ENCODE measurements at regions not wholly inside any gene's neighbourhood (a gene's known extent, or its start where the extent isn't known, plus 50 kb on each side); places are given as distances from the start of the nearest gene placed in this dataset.
"Not testable (repeated sequence)": the region's sequence is repeated elsewhere in the genome, so short reads cannot be mapped to it uniquely, and the experiment has no call there.

- ChIA-PET CTCF (no interaction called here), POLR2A (no interaction called here)
- no peak for DNase-seq (ENCODE audit: extremely low spot score)
- no peak for TF ChIP-seq FOXA1 (IDR thresholded peaks at IDR 0.05)
- TF ChIP-seq BHLHE40 (IDR thresholded peaks at IDR 0.05; ENCODE audit: borderline replicate concordance): no peak
- TF ChIP-seq, protein P1, sequence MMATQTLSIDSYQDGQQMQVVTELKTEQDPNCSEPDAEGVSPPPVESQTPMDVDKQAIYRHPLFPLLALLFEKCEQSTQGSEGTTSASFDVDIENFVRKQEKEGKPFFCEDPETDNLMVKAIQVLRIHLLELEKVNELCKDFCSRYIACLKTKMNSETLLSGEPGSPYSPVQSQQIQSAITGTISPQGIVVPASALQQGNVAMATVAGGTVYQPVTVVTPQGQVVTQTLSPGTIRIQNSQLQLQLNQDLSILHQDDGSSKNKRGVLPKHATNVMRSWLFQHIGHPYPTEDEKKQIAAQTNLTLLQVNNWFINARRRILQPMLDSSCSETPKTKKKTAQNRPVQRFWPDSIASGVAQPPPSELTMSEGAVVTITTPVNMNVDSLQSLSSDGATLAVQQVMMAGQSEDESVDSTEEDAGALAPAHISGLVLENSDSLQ (IDR thresholded peaks at IDR 0.05): no peak
- TF ChIP-seq CTBP1 (IDR thresholded peaks at IDR 0.05; ENCODE audit: borderline replicate concordance): no peak
- TF ChIP-seq ELF4 (IDR thresholded peaks at IDR 0.05): no peak
- no peak for TF ChIP-seq TARDBP (IDR thresholded peaks at IDR 0.05)
- no peak for TF ChIP-seq SP1 (IDR thresholded peaks at IDR 0.05)
- no peak for TF ChIP-seq LEF1 (IDR thresholded peaks at IDR 0.05; ENCODE audit: borderline replicate concordance)
- TF ChIP-seq NFRKB (IDR thresholded peaks at IDR 0.05): no peak
- no peak for TF ChIP-seq FOXK2 (IDR thresholded peaks at IDR 0.05)
- TF ChIP-seq L3MBTL2 (conservative IDR thresholded peaks at IDR 0.05): no peak
- TF ChIP-seq SUZ12 (IDR thresholded peaks at IDR 0.05): no peak
- no peak for TF ChIP-seq ZNF384 (IDR thresholded peaks at IDR 0.05)
- no peak for TF ChIP-seq HDGF (IDR thresholded peaks at IDR 0.05; ENCODE audit: borderline replicate concordance)
- no peak for TF ChIP-seq FOXM1 (IDR thresholded peaks at IDR 0.05; ENCODE audit: borderline replicate concordance)
- no peak for TF ChIP-seq ARNT (IDR thresholded peaks at IDR 0.05)
These were observed 855.9 kb upstream of the MANEA start for GRCh38 chr6:94721459-94721858.

DNA sequence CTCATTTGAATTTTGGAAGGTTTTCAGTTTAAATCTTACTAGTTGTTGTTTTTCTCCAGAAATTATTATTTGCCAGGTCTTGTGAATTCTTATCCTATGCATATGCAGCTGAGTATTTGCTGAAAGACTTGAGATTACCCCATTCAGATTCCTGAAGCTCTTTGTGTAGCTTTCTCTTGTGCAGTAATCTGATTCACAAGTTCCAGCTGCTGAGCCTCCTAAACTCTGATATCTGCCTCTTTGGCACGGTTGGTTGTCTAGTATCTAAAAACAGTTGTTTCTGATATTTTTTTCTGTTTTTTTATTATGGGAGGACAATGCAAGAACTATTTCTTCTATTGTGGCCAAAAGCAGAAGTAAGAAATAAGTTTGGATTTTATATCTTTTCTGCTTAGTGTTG is 863.9 kb upstream of the MANEA start:
- TF ChIP-seq FOXA1 (IDR thresholded peaks at IDR 0.05): no peak
- no peak for TF ChIP-seq ELF4 (IDR thresholded peaks at IDR 0.05)
- TF ChIP-seq ARNT (IDR thresholded peaks at IDR 0.05): no peak
- TF ChIP-seq FOXM1 (IDR thresholded peaks at IDR 0.05; ENCODE audit: borderline replicate concordance): no peak
- POLR2A ChIA-PET: no interaction called here
- DNase-seq (ENCODE audit: extremely low spot score): no peak
- CTCF ChIA-PET: no interaction called here

DNA sequence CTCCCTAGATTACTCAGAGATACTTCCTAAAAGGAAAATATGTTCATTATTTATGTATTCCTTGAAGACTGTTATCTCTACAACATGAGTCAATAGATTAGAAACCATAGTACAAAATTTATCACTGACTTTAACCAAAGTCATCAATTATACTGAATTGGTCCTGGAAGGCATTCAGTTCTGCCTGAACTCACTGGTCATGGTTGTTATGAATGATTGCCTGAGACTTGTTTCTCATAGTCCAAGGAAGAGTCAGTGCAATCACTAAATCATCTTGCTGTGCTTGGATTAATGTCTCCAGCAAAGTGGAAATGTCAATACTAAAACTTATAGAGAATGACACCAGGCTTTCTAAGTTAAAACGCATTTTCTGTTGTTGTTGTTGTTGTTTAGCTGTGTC is 878.6 kb upstream of the MANEA start:
- TF ChIP-seq SUZ12 (IDR thresholded peaks at IDR 0.05): no peak
- no peak for TF ChIP-seq L3MBTL2 (conservative IDR thresholded peaks at IDR 0.05)
- TF ChIP-seq LEF1 (IDR thresholded peaks at IDR 0.05; ENCODE audit: borderline replicate concordance): no peak
- TF ChIP-seq NFRKB (IDR thresholded peaks at IDR 0.05): no peak
- no peak for TF ChIP-seq CTBP1 (IDR thresholded peaks at IDR 0.05; ENCODE audit: borderline replicate concordance)
- no peak for TF ChIP-seq SP1 (IDR thresholded peaks at IDR 0.05)
- no peak for TF ChIP-seq ARNT (IDR thresholded peaks at IDR 0.05)
- no peak for TF ChIP-seq ZNF384 (IDR thresholded peaks at IDR 0.05)
- TF ChIP-seq ELF4 (IDR thresholded peaks at IDR 0.05): no peak
- TF ChIP-seq FOXM1 (IDR thresholded peaks at IDR 0.05; ENCODE audit: borderline replicate concordance): no peak
- no peak for TF ChIP-seq BHLHE40 (IDR thresholded peaks at IDR 0.05; ENCODE audit: borderline replicate concordance)
- TF ChIP-seq, protein P1 (IDR thresholded peaks at IDR 0.05): no peak
- TF ChIP-seq HDGF (IDR thresholded peaks at IDR 0.05; ENCODE audit: borderline replicate concordance): no peak
- no peak for TF ChIP-seq TARDBP (IDR thresholded peaks at IDR 0.05)
- no peak for TF ChIP-seq FOXK2 (IDR thresholded peaks at IDR 0.05)
- TF ChIP-seq FOXA1 (IDR thresholded peaks at IDR 0.05): no peak
- CTCF ChIA-PET: no interaction called here
- DNase-seq (ENCODE audit: extremely low spot score): no peak
- POLR2A ChIA-PET: no interaction called here

DNA sequence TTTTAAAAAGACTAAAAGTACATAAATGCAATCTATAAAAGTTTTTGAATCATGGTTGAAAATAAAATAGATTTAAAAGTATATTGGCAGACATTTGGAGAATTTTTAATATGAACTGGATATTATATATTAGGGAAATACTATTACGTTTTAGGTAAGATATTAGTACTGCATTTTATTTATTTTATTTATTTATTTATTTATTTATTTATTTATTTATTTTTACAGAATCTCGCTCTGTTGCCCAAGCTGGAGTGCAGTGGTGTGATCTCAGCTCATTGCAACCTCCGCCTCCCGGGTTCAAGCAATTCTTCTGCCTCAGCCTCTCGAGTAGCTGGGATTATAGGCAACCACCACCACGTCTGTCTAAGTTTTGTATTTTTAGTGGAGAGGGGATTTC is 890.1 kb upstream of the MANEA start:
- CTCF ChIA-PET; POLR2A ChIA-PET; DNase-seq (ENCODE audit: extremely low spot score): not testable (repeated sequence)

- TF ChIP-seq SUZ12 (IDR thresholded peaks at IDR 0.05): no peak
- no peak for TF ChIP-seq FOXK2 (IDR thresholded peaks at IDR 0.05)
- TF ChIP-seq TARDBP (IDR thresholded peaks at IDR 0.05): no peak
- no peak for TF ChIP-seq ZNF384 (IDR thresholded peaks at IDR 0.05)
- no peak for TF ChIP-seq L3MBTL2 (conservative IDR thresholded peaks at IDR 0.05)
- TF ChIP-seq ARNT (IDR thresholded peaks at IDR 0.05): no peak
- TF ChIP-seq ELF4 (IDR thresholded peaks at IDR 0.05): no peak
- no peak for TF ChIP-seq FOXM1 (IDR thresholded peaks at IDR 0.05; ENCODE audit: borderline replicate concordance)
- TF ChIP-seq CTBP1 (IDR thresholded peaks at IDR 0.05; ENCODE audit: borderline replicate concordance): no peak
- TF ChIP-seq SP1 (IDR thresholded peaks at IDR 0.05): no peak
- TF ChIP-seq FOXA1 (IDR thresholded peaks at IDR 0.05): no peak
- TF ChIP-seq, protein P1 (IDR thresholded peaks at IDR 0.05): no peak
- TF ChIP-seq LEF1 (IDR thresholded peaks at IDR 0.05; ENCODE audit: borderline replicate concordance): no peak
- no peak for TF ChIP-seq BHLHE40 (IDR thresholded peaks at IDR 0.05; ENCODE audit: borderline replicate concordance)
- no peak for TF ChIP-seq NFRKB (IDR thresholded peaks at IDR 0.05)
- no peak for TF ChIP-seq HDGF (IDR thresholded peaks at IDR 0.05; ENCODE audit: borderline replicate concordance)
- CTCF ChIA-PET: no interaction called here
- DNase-seq (ENCODE audit: extremely low spot score): no peak
- POLR2A ChIA-PET: no interaction called here
These were observed 893.9 kb upstream of the MANEA start for GRCh38 chr6:94683409-94683808.

GRCh38 chr6:94680669-94681212 is 896.6 kb upstream of the MANEA start:
- ChIA-PET CTCF (no interaction called here), POLR2A (no interaction called here)
- TF ChIP-seq CTBP1 (IDR thresholded peaks at IDR 0.05; ENCODE audit: borderline replicate concordance): peak; percentile 86
- TF ChIP-seq ARNT (IDR thresholded peaks at IDR 0.05): peak; percentile 69; the same call in 1 of the 2 replicates
- TF ChIP-seq, protein P1 (IDR thresholded peaks at IDR 0.05): peak; percentile 61
- 0 out of 2 replicates have a peak, but pooled peaks have one; percentile 21 for TF ChIP-seq FOXK2 (IDR thresholded peaks at IDR 0.05)
- no peak for TF ChIP-seq FOXA1 (IDR thresholded peaks at IDR 0.05)
- peak; percentile 23 for DNase-seq (ENCODE audit: extremely low spot score)
